SK-N-SH (cell line): ENCODE measurements at regions not wholly inside any gene's neighbourhood (a gene's known extent, or its start where the extent isn't known, plus 50 kb on each side); places are given as distances from the start of the nearest gene placed in this dataset.

Source experiments
- CTCF ChIP-seq: fragments of 200-600 bp; sonication (generic); IDR thresholded peaks from 2 replicates; pipeline ENCODE4 v1.6.1; 2017; ENCODE audit warnings: antibody characterized with exemption, mild to moderate bottlenecking, moderate library complexity
- GABPA ChIP-seq: IDR thresholded peaks from 2 replicates; pipeline ENCODE4 v1.4.0; 2012; ENCODE audit warnings: low read depth, mild to moderate bottlenecking
- POLR2AphosphoS5 ChIP-seq: IDR thresholded peaks from 2 replicates; pipeline ENCODE4 v1.6.1; 2012; ENCODE audit warnings: low read depth, low read length
- RAD21 ChIP-seq: IDR thresholded peaks from 2 replicates; pipeline ENCODE4 v1.6.1; 2012; ENCODE audit warnings: mild to moderate bottlenecking, low read length
- RXRA ChIP-seq: IDR thresholded peaks from 2 replicates; pipeline ENCODE4 v1.4.0; 2012; ENCODE audit warnings: low read depth, mild to moderate bottlenecking, borderline replicate concordance
- YY1 ChIP-seq: IDR thresholded peaks from 2 replicates; pipeline ENCODE4 v1.4.0; 2012; ENCODE audit warnings: low read depth, mild to moderate bottlenecking

- TF ChIP-seq YY1: no peak
- TF ChIP-seq RAD21: no peak
- TF ChIP-seq CTCF: no peak
- TF ChIP-seq POLR2AphosphoS5: no peak
- no peak for TF ChIP-seq GABPA
- no peak for TF ChIP-seq RXRA
Observed at GRCh38 chr6:66245231-66245630, 538.2 kb upstream of the EYS start.
